ENCODE measurements at regions not wholly inside any gene's neighbourhood (a gene's known extent, or its start where the extent isn't known, plus 50 kb on each side); places are given as distances from the start of the nearest gene placed in this dataset.

DNA sequence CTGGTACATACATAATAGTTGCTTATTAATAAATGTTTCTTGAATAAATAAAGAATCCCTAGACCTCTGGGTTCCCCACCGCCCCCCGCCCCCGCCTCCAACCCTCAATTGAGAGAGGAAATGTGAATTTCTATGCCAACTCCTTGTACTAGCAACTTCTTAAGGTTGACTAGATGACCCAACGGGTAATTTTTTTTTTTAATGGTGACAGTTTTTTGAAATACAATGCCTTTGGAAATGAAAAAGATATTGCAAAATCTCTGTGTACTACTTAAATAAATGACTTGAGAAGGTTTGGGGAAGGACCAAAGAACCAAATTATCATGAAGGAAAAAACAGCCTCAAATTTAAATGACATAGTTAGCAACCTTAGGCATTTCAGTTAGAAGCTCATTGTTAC, 640.3 kb downstream of the TBC1D4 start (continued):
- TF ChIP-seq CREB1 (IDR thresholded peaks at IDR 0.05): no peak
- no peak for TF ChIP-seq TAF1 (IDR thresholded peaks at IDR 0.05; ENCODE audit: low read depth, low read length)
- no peak for TF ChIP-seq JUN (IDR thresholded peaks at IDR 0.05; ENCODE audit: low read depth, low read length)
- no peak for TF ChIP-seq HDAC6 (IDR thresholded peaks at IDR 0.05; ENCODE audit: low read depth, low read length)
- TF ChIP-seq CTCF (IDR thresholded peaks at IDR 0.05; ENCODE audit: control extremely low read depth in 1 of 3, insufficient read depth in 1 of 3, low read depth in 1 of 3, low read length in 3 of 3): no peak
- no peak for TF ChIP-seq SIN3A (conservative IDR thresholded peaks at IDR 0.05 in 1 of 2, IDR thresholded peaks at IDR 0.05 in 1 of 2; ENCODE audit: low read depth in 1 of 2, low read length in 2 of 2)
